ENCODE measurements at regions not wholly inside any gene's neighbourhood (a gene's known extent, or its start where the extent isn't known, plus 50 kb on each side); places are given as distances from the start of the nearest gene placed in this dataset.

DNA sequence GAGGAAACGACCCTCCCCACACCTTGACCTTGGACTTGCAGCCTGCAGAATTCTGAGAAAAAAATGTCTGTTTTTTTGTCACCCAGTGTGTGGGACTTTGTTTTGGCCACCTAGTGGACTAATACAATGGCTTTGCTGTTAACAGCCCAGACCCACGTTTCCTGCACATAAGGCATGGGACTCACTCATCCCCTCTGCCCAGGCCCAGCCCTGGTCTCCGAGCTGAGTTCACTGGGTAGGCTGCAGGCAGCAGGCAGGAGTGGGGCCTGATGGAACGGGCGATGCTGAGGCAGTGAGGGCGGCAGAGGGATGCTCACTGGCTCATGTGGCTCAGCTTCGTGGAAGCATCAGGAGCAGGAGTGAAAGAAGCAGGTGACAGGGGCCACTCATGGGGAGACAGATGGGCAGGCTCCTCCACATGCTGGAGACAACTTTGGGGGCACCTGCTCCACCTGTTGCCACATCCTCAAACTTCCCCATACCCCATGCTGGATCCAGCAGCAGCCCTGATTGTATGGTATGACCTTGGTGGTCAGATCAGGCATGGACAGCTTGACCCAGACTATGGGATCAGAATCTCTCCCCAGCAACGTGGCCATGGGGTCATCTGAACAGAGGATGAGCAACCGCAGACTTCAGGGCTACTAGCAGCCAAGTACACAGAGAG, 65.8 kb upstream of the ANTXRL start:
- TF ChIP-seq, protein P1, sequence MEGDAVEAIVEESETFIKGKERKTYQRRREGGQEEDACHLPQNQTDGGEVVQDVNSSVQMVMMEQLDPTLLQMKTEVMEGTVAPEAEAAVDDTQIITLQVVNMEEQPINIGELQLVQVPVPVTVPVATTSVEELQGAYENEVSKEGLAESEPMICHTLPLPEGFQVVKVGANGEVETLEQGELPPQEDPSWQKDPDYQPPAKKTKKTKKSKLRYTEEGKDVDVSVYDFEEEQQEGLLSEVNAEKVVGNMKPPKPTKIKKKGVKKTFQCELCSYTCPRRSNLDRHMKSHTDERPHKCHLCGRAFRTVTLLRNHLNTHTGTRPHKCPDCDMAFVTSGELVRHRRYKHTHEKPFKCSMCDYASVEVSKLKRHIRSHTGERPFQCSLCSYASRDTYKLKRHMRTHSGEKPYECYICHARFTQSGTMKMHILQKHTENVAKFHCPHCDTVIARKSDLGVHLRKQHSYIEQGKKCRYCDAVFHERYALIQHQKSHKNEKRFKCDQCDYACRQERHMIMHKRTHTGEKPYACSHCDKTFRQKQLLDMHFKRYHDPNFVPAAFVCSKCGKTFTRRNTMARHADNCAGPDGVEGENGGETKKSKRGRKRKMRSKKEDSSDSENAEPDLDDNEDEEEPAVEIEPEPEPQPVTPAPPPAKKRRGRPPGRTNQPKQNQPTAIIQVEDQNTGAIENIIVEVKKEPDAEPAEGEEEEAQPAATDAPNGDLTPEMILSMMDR (tag by site-specific recombination; IDR thresholded peaks at IDR 0.05) = no peak
- no peak for TF ChIP-seq ZNF549 (tag by site-specific recombination; IDR thresholded peaks at IDR 0.05)
- no peak for TF ChIP-seq ZNF791 (tag by site-specific recombination; IDR thresholded peaks at IDR 0.05)
- TF ChIP-seq, protein P2, sequence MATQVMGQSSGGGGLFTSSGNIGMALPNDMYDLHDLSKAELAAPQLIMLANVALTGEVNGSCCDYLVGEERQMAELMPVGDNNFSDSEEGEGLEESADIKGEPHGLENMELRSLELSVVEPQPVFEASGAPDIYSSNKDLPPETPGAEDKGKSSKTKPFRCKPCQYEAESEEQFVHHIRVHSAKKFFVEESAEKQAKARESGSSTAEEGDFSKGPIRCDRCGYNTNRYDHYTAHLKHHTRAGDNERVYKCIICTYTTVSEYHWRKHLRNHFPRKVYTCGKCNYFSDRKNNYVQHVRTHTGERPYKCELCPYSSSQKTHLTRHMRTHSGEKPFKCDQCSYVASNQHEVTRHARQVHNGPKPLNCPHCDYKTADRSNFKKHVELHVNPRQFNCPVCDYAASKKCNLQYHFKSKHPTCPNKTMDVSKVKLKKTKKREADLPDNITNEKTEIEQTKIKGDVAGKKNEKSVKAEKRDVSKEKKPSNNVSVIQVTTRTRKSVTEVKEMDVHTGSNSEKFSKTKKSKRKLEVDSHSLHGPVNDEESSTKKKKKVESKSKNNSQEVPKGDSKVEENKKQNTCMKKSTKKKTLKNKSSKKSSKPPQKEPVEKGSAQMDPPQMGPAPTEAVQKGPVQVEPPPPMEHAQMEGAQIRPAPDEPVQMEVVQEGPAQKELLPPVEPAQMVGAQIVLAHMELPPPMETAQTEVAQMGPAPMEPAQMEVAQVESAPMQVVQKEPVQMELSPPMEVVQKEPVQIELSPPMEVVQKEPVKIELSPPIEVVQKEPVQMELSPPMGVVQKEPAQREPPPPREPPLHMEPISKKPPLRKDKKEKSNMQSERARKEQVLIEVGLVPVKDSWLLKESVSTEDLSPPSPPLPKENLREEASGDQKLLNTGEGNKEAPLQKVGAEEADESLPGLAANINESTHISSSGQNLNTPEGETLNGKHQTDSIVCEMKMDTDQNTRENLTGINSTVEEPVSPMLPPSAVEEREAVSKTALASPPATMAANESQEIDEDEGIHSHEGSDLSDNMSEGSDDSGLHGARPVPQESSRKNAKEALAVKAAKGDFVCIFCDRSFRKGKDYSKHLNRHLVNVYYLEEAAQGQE (tag by site-specific recombination; IDR thresholded peaks at IDR 0.05) = no peak
- TF ChIP-seq SP3 (tag by site-specific recombination; IDR thresholded peaks at IDR 0.05) = no peak
- TF ChIP-seq SALL2 (tag by site-specific recombination; IDR thresholded peaks at IDR 0.05; ENCODE audit: borderline replicate concordance) = no peak
- no peak for TF ChIP-seq ZNF140 (tag by site-specific recombination; IDR thresholded peaks at IDR 0.05)
- TF ChIP-seq ZNF768 (tag by site-specific recombination; IDR thresholded peaks at IDR 0.05) = no peak
- TF ChIP-seq ZNF133 (tag by site-specific recombination; IDR thresholded peaks at IDR 0.05) = no peak

Measured in HEK293 (cell line).